ENCODE measurements at regions not wholly inside any gene's neighbourhood (a gene's known extent, or its start where the extent isn't known, plus 50 kb on each side); places are given as distances from the start of the nearest gene placed in this dataset.

DNA sequence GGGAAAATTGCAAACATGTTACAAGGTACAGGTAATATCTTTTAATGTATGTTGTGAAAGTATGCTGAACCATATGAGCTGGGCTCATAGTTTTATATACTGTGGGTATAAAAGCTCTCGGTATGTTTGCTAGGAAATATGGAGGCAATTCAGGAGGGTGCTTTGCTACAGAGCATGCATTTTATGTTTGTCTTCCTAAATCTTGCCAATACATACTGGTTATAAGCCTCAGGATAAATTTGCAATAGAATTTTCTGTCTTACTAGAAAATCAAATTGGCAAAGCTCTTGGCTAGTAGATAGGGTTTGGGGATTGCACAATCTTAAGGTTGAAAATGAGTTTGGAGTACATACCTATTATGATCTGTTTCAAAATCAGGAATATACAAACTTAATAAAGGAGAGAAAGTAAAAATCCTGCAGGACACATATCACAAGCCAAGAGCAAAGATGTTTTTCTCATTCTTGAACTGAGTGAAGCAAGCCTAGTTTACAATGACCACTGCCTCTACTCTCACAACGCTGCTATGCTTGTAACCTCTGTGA, 751.2 kb downstream of the HDGFL1 start:
- H3K4me3 ChIP-seq (ENCODE audit: low read depth, low read length), result no peak overlapping the region
- TF ChIP-seq, protein P1, sequence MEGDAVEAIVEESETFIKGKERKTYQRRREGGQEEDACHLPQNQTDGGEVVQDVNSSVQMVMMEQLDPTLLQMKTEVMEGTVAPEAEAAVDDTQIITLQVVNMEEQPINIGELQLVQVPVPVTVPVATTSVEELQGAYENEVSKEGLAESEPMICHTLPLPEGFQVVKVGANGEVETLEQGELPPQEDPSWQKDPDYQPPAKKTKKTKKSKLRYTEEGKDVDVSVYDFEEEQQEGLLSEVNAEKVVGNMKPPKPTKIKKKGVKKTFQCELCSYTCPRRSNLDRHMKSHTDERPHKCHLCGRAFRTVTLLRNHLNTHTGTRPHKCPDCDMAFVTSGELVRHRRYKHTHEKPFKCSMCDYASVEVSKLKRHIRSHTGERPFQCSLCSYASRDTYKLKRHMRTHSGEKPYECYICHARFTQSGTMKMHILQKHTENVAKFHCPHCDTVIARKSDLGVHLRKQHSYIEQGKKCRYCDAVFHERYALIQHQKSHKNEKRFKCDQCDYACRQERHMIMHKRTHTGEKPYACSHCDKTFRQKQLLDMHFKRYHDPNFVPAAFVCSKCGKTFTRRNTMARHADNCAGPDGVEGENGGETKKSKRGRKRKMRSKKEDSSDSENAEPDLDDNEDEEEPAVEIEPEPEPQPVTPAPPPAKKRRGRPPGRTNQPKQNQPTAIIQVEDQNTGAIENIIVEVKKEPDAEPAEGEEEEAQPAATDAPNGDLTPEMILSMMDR (IDR thresholded peaks at IDR 0.05; ENCODE audit: borderline replicate concordance, insufficient read depth, low read depth, low read length), result no peak

DNA sequence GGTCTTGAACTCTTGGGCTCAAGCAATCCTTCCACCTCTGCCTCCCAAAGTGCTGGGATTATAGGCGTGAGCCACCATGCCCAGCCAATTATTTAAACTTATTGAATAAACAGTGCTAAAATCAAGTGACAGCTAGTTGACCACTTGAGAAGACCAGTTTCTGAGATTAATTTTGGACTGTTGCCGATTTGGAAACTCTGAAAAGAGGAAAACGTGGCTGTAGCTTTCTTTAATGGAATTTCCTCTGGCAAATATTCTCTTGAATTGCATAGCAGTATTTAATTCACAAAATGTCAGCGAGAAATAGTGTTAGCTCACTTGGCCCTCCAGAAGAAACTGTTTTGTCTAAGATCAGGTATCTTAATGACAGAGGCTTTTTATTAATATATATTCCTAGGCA, 754.5 kb downstream of the HDGFL1 start:
- H3K4me3 ChIP-seq (ENCODE audit: low read depth, low read length), result no peak overlapping the region

DNA sequence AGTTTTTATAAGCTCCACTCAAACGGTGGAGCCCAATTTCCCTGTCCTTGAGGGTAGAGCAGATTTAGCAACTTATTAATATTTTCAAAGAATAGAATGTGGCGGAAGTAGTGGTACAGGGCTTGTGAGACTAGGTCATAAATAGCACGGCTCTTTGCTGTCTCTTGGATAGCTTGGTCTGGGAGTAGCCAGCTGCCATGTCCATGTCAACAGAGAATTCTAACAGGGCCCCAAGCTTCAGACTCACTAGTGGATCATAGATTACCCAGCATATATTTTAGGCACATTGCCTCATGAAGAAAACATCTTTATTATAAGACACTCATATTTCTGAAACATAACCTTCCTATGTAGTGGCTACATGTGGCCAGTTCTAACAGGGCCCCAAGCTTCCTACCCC, 755.7 kb downstream of the HDGFL1 start:
- no peak overlapping the region for H3K4me3 ChIP-seq (ENCODE audit: low read depth, low read length)
- TF ChIP-seq, protein P1 (IDR thresholded peaks at IDR 0.05; ENCODE audit: borderline replicate concordance, insufficient read depth, low read depth, low read length), result no peak

More for the DNA sequence above, 754.5 kb downstream of the HDGFL1 start:
- TF ChIP-seq, protein P1 (IDR thresholded peaks at IDR 0.05; ENCODE audit: borderline replicate concordance, insufficient read depth, low read depth, low read length), result no peak

DNA sequence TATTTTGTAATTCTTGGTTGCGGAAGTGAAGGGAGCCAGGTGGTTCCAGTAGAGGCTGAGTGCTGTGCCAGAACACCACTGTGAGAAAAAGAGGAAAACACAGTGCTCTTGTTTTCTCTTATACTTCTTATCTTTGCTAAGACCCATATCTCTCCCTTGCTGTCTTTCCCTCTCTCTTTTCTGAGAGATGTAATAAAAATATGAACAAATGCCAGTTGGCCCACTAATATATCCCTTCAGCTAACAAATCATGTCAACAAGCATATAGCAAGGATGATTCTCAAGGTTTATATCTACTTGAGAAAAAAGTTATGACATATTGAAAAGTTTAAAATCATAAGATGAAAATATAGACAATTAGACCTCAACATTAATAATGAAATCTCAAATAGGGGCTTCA, 758.3 kb downstream of the HDGFL1 start:
- H3K4me3 ChIP-seq (ENCODE audit: low read depth, low read length), result no peak overlapping the region
- TF ChIP-seq, protein P1 (IDR thresholded peaks at IDR 0.05; ENCODE audit: borderline replicate concordance, insufficient read depth, low read depth, low read length), result no peak

DNA sequence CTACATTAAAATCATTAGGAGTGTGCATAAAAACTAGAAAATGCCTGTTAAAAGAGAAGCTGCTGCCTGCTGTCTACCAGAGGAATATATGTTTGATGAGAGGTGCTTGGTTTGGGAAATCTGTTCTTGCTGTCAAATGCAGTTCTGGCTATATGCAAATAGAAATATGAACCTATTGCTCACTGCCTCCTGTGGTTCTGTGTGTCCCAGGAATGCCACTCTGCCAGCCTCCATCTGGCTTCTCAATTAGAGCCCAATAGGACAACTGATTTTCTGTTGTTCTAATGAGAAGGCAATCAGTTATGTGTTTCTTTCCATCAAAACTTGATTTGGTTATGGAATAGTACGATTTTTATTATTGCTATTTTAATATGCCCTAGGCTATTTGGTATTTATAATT, 759.7 kb downstream of the HDGFL1 start:
- no peak overlapping the region for H3K4me3 ChIP-seq (ENCODE audit: low read depth, low read length)
- TF ChIP-seq, protein P1 (IDR thresholded peaks at IDR 0.05; ENCODE audit: borderline replicate concordance, insufficient read depth, low read depth, low read length), result no peak

DNA sequence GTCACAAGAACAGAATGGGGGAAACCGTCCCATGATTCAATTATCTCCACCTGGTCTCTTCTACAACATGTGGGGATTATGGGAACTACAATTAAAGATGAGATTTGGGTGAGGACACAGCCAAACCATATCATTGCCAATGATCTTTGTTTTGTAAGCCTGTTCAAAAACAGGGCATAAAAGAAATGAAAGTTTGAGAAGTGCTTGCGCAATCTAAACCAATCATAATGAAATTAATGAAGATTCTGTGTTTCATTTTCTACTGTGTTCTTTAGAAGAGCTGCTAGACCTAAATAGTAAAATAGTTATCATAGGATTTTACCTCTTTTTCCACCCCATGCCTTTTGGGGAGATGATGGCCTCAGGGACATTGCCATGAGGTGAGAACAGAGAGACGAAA, 761.3 kb downstream of the HDGFL1 start:
- H3K4me3 ChIP-seq (ENCODE audit: low read depth, low read length), result no peak overlapping the region
- TF ChIP-seq, protein P1 (IDR thresholded peaks at IDR 0.05; ENCODE audit: borderline replicate concordance, insufficient read depth, low read depth, low read length), result no peak

DNA sequence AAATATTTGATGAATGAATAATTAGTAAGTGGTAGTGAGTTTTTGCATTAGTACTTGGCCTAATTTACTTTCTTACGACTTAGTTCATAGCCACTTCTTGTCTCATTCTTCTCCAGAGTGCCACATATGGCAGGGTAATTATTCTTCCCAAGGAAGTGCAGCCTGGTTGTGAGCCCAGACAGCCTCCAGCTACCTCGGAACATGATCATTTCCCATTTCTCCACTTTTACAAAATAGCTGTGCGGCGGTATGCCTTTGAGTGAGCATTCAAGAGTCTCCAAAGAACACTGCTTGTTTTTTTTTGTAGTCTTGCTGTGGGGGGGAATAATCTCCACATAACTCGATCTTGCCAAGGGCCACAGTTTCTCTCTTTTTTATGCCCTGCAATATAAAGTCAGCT, 765.0 kb downstream of the HDGFL1 start:
- TF ChIP-seq, protein P1 (IDR thresholded peaks at IDR 0.05; ENCODE audit: borderline replicate concordance, insufficient read depth, low read depth, low read length), result no peak
- H3K4me3 ChIP-seq (ENCODE audit: low read depth, low read length), result no peak overlapping the region

Measured in GM12875 (cell line).